T-helper 17 cell (primary cell): ENCODE measurements at regions not wholly inside any gene's neighbourhood (a gene's known extent, or its start where the extent isn't known, plus 50 kb on each side); places are given as distances from the start of the nearest gene placed in this dataset.

ENCODE experiments used
- ATAC-seq: fragments of 150-1000 bp; cut with Tn5 transposase; 2 replicates; pipeline ENCODE4 v1.10.0; 2021; ENCODE audit warnings: mild to moderate bottlenecking, moderate library complexity
- DNase-seq, 3 donors: peaks; one replicate each; pipeline versions ENCODE4 v3.0.0 to v3.0.0-alpha.2; 2020 to 2021
- H3K9me3 ChIP-seq: one replicate; pipeline ENCODE4 v1.7.0; 2013; ENCODE audit warnings: low read length, mild to moderate bottlenecking; ENCODE audit not compliant: control insufficient read depth, poor library complexity, severe bottlenecking
- H3K27ac Mint-ChIP-seq: one replicate; pipeline ENCODE4 v1.8.0; 2022; ENCODE audit warnings: mild to moderate bottlenecking, moderate library complexity, mixed read lengths
- H3K27me3 Mint-ChIP-seq: one replicate; pipeline ENCODE4 v1.8.0; 2022; ENCODE audit warnings: mixed read lengths
- H3K36me3 Mint-ChIP-seq: one replicate; pipeline ENCODE4 v1.8.0; 2022; ENCODE audit warnings: low read depth, mixed read lengths
- H3K4me1 Mint-ChIP-seq: one replicate; pipeline ENCODE4 v1.8.0; 2022; ENCODE audit warnings: mild to moderate bottlenecking, mixed read lengths
- H3K4me3 Mint-ChIP-seq: one replicate; pipeline ENCODE4 v1.8.0; 2022; ENCODE audit warnings: mild to moderate bottlenecking, moderate library complexity, mixed read lengths

DNA sequence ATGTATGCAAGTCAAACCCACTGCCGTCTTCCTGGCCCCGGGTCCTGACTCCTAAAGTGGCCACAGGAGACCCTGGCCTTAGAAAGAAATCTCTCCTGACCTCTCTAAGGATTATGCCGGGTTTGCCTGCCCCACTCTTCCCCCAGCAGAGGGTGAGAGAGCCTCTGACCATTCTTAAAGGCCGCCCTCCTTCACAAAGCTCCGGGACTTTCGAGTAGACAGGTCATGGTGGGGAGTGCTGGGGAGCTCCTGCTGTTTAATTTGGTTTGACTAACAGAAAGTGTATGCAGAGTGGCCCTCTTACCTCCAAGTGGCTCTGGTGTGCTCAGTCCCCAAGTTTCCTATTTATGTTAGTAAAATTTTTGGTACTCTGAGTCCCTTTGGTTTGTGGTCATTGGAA lies 111.8 kb downstream of the LRRC70 start:
- H3K27me3 Mint-ChIP-seq = no peaks in the 10 kb centered on the region
- no peak overlapping the region for H3K4me3 Mint-ChIP-seq
- ATAC-seq (no peak), DNase-seq (no peak)
- no peak overlapping the region for H3K27ac Mint-ChIP-seq
- H3K9me3 ChIP-seq = no peaks in the 10 kb centered on the region
- no peaks in the 10 kb centered on the region for H3K36me3 Mint-ChIP-seq
- peaks cover 5% of the 10 kb centered on the region for H3K4me1 Mint-ChIP-seq

DNA sequence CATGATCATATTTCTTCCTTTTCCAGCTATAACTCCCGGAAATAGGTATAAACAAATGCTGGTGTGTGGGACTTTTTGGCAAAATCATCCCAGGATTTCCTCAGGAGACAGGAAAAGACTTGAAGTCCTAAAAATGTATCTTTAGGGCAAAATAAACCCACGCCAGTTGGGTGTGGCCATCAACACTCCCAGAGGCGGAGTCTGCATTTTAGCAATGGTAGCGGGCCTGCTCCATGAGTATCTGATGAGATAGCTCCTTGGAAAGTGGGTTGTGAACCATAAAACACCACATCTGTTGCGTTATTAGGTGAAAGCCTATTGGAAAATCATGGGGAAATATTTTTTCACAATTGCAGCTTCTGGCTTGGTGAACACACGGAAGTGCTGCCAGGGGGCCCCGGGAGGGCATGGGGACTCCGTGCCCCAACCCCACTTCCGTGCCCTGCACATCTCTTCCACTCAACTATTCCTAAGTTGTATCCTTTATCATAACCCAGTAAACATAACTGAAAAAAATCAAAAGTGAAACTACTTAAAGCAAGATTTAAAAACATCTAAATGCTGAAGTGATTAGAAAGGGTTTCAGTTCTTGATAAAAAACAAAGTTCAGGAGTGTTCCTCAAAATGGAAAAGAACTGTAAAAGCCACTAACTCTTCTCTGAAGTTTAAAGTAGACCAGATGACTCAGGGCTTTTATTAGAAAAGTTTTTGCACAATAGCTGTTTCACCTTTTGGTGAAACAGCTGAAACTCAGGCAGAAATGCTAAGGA lies 111.2 kb downstream of the LRRC70 start:
- ATAC-seq (no peak), DNase-seq (no peak)
- Mint-ChIP-seq H3K4me3 (no peak overlapping the region), H3K36me3 (no peaks in the 10 kb centered on the region), H3K27me3 (no peaks in the 10 kb centered on the region), H3K27ac (no peak overlapping the region), H3K4me1 (peaks cover 5% of the 10 kb centered on the region)
- no peaks in the 10 kb centered on the region for H3K9me3 ChIP-seq

DNA sequence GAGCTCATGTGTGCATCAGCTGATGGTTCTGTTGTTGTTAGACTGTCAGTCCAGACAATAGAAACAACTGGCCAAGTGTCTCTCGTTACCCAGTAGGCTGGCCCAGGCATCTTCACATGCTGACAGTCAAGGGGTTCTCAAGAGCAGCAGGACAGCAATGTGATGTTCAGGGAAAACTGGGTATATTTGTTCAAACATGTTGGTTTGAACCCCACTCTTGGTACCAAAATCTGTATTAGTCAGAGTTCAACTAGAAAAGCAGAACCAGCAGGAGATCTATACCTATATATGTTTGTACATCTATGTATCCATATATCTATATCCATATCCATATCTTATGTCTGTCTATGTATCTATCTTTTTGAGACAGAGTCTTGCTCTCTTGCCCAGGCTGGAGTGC lies 108.1 kb downstream of the LRRC70 start:
- no peak for DNase-seq
- Mint-ChIP-seq H3K4me3 (no peak overlapping the region), H3K27me3 (peaks cover 6% of the 10 kb centered on the region), H3K27ac (no peak overlapping the region), H3K4me1 (peaks cover 5% of the 10 kb centered on the region), H3K36me3 (no peaks in the 10 kb centered on the region)
- ATAC-seq = no peak
- H3K9me3 ChIP-seq = no peaks in the 10 kb centered on the region

DNA sequence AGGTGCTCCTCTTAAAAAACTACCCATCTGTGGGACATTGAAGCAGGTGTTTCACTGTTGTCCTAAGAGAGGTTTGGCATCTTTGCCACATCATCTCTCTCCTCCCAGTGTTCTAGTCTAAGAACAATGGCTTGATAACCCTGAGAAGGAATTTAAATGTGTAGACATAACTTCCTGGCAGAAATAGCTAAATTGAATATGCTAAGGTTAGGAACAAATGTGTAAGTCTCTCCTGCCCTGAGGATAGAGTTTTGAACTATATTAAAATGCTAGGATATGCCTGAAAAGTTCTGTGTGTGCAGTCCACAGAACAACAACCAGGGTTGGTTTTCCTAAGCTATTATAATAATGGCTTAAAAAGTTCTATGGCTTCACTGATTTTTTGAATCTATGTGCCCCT lies 106.6 kb downstream of the LRRC70 start:
- peaks cover 3% of the 10 kb centered on the region for H3K4me1 Mint-ChIP-seq
- no peak overlapping the region for H3K27ac Mint-ChIP-seq
- H3K4me3 Mint-ChIP-seq = no peak overlapping the region
- peaks cover 3% of the 10 kb centered on the region for H3K9me3 ChIP-seq
- ATAC-seq (no peak), DNase-seq (no peak)
- no peaks in the 10 kb centered on the region for H3K36me3 Mint-ChIP-seq
- H3K27me3 Mint-ChIP-seq = peaks cover 6% of the 10 kb centered on the region

DNA sequence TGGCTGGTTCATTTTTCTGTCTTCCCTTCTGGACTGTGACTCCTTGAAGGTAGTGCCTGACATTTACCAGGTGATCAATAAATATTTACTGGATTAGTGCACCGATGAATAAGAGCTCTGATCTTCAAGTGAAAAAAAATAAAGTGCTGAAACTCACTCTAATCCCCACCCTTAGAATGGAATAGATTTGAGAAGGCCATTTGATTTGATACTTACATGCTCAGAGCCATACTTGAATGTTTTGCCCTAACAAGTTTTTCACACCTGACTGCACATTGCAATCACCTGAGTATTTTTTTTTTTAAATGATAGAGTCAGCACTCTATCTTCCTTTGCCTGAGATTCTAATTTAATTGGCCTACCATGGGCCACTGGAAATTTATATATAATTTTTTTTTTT lies 105.7 kb downstream of the LRRC70 start:
- Mint-ChIP-seq H3K27ac (no peak overlapping the region), H3K36me3 (no peaks in the 10 kb centered on the region), H3K4me3 (no peak overlapping the region), H3K27me3 (peaks cover 6% of the 10 kb centered on the region), H3K4me1 (no peaks in the 10 kb centered on the region)
- H3K9me3 ChIP-seq = peaks cover 3% of the 10 kb centered on the region
- no peak for DNase-seq
- ATAC-seq = no peak

DNA sequence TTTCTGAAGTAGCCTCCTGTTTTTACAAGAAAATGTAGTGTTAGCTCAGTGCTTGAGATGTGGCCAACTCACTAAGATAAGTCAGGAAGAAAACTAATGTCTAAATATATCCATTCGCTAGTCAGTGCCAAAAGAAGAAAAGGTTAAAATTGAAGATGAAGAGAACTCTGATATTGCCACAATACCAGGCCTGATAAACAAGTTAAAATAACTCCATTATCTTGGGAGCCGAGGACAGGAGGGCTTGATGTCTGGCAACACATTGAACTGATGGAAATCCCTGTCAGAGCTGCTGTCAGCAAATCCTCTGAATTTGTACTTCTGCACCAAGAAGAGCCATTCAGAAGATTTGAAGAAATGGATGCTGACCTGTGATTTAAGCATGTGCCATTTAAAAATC lies 103.4 kb downstream of the LRRC70 start:
- no peak for ATAC-seq
- H3K9me3 ChIP-seq = peaks cover 3% of the 10 kb centered on the region
- no peaks in the 10 kb centered on the region for H3K36me3 Mint-ChIP-seq
- H3K4me1 Mint-ChIP-seq = no peaks in the 10 kb centered on the region
- H3K27ac Mint-ChIP-seq = no peak overlapping the region
- no peak overlapping the region for H3K4me3 Mint-ChIP-seq
- peaks cover 6% of the 10 kb centered on the region for H3K27me3 Mint-ChIP-seq
- no peak for DNase-seq

DNA sequence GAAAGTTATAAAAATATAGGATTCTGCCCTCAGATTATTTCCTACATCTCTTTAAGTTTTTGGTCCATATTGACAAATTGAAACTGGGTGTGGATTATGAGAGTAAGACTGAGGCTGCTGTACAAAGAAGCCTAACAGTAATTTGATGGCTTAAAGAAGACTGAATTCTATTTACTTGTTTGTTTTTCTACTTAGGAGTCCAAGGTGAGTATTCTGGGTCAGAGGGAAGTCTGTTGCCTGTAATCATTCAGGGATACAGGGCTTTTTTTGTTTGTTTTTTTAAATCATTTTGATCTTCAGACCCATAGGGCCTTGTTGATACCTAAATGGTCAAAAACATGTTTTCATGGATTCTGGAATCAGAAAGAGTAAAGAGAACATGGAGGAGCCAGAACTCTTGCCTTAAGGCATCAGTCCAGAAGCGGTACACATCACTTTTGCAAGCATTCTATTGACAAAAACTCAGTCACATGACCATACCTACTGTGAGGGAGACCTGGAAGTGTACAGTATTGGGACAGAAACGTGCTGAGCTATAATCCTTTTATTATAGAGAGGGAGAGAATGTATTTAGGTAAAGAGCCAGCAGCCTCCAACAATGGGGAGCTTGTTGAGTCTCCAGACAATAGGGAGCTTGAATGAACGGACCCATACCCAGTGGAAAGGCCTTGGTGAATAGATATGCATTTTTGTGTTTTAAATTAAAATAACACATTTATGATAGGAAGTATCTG lies 102.7 kb downstream of the LRRC70 start:
- Mint-ChIP-seq H3K27ac (no peak overlapping the region), H3K4me3 (no peak overlapping the region), H3K27me3 (peaks cover 6% of the 10 kb centered on the region), H3K36me3 (no peaks in the 10 kb centered on the region), H3K4me1 (no peaks in the 10 kb centered on the region)
- H3K9me3 ChIP-seq = peaks cover 3% of the 10 kb centered on the region
- ATAC-seq = no peak
- no peak for DNase-seq

DNA sequence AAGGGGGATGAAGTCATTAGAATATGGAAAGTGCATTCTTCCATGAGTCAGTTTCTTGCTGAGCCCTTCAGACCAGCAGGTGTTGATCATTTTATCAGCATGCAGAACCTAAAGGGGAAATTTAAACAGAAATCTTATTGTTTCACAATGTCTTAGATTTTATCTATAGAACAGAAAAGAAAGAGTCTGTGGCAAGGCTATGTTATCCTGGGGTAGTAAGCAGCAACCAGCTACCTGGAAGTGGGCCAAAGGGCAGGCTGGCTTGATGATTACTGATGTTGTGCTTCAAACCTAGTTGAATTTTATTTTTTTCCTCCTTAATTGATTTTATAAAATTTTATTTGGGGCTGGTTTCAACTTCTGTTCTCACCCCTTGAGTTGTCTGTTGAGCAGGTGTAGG lies 101.5 kb downstream of the LRRC70 start:
- H3K36me3 Mint-ChIP-seq = no peaks in the 10 kb centered on the region
- ATAC-seq (no peak), DNase-seq (no peak)
- H3K27ac Mint-ChIP-seq = no peak overlapping the region
- no peak overlapping the region for H3K4me3 Mint-ChIP-seq
- peaks cover 6% of the 10 kb centered on the region for H3K27me3 Mint-ChIP-seq
- H3K9me3 ChIP-seq = peaks cover 3% of the 10 kb centered on the region
- H3K4me1 Mint-ChIP-seq = no peaks in the 10 kb centered on the region
